HG03060 (cell line): ENCODE measurements at regions not wholly inside any gene's neighbourhood (a gene's known extent, or its start where the extent isn't known, plus 50 kb on each side); places are given as distances from the start of the nearest gene placed in this dataset.
A peak's percentile ranks its signal among the peaks of the same experiment; 100 is the strongest.

ENCODE experiments used
- ATAC-seq: cut with Tn5 transposase; IDR thresholded peaks from one replicate; pipeline ENCODE4 v1.9.1; 2021; ENCODE audit warnings: low read depth, moderate number of reproducible peaks; ENCODE audit not compliant: unreplicated experiment

DNA sequence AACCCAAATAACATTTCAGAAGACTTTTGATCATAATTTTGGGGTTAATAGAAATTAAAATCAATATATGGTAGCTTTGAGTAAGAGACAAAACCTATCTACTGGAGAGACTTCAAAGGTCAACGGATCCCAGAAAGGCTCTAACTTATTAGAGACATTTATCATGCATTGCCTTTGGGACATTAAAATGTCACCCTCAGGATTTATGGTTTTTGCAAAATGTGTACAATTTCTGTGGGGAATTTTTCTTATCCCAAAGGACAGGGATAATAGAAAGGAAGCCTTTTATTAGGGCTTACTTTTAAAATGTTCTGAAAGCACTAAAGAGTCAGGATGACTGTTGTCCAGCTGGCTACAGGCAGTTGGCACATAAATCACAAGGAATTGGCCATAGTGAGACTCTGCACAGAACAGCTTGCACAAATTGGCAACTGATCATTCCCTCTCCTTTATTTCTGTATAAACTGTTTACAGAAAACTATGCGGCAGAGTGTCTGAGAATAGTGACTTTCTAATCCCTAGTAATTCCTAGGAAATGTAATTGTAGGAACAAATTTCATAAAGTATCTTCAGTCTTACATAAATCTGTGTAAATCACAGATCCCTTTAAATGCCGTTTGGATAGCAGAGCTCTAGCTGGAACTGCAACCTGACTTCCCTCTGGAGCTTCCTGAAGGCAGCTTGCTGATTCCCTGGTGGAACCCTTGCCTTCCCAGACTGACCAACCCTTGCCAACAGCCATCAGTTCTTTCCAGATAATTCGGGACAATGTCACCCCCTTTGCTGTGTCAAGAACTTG lies 201.1 kb upstream of the PREP start:
- ATAC-seq: no peak

GRCh38 chr6:105601541-105602236 lies 198.8 kb upstream of the PREP start:
- peak; percentile 69 for ATAC-seq

- ATAC-seq: no peak
Observed at GRCh38 chr6:105600336-105601260, 197.7 kb upstream of the PREP start.

DNA sequence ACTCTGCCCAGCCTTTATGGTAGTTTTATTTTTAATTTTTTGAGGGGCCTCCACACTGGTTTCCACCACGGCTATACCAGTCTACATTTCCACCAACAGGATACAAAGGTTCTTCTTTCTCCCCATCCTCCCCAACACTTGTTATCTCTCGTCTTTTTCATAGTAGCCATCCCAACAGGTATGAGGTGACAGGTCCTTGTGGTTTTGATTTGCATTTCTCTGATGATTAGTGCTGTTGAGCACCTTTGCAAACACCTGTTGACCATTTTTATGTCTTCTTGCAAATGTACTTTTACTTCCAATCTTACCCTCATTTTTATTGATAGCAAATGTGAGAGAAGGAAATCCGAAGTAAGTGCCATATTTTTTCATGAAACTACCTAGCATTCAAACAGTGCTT lies 195.4 kb upstream of the PREP start:
- no peak for ATAC-seq

DNA sequence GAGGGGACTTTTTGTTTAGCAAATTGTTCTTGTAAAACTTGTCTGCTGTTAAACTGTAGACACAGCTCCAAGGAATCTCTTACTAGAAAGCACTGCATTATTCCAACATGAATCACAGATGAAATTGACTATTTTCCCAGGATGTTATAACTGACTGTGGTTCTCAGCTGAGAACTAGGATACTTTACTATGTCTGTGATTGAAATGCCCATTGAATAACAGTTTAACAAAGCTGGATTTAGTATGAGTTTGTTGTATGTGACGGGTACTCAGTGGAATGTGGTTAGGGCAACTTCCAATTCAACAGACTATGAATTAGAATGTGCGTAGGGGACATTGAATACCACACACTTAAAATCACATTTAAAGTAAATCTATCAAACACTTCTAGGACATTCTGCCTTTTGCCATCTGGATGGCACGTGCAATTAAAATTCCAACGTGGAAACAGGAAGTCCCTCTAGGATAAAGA lies 193.4 kb upstream of the PREP start:
- no peak for ATAC-seq

- no peak for ATAC-seq
Observed at GRCh38 chr6:105595829-105596228, 192.9 kb upstream of the PREP start.

DNA sequence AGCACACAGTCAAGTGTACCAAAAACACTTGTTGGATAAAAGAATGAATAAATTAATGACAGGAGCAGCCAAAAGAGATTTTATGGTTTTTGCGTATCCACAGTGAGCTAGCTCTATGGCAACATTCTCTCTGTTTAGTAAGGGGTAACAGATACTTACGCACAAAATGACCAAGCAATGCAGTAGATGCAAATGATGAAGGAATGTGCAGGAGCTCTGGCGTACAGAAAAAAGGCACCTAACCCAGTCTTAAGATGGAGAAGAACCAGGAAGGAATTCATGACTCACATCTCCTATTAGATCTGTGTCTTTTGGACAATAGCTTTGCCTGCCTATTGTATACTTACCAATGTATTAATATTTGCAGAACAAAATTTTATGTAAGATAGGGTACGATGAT lies 191.9 kb upstream of the PREP start:
- ATAC-seq: no peak

GRCh38 chr6:105593805-105594671 lies 191.2 kb upstream of the PREP start:
- no peak for ATAC-seq

DNA sequence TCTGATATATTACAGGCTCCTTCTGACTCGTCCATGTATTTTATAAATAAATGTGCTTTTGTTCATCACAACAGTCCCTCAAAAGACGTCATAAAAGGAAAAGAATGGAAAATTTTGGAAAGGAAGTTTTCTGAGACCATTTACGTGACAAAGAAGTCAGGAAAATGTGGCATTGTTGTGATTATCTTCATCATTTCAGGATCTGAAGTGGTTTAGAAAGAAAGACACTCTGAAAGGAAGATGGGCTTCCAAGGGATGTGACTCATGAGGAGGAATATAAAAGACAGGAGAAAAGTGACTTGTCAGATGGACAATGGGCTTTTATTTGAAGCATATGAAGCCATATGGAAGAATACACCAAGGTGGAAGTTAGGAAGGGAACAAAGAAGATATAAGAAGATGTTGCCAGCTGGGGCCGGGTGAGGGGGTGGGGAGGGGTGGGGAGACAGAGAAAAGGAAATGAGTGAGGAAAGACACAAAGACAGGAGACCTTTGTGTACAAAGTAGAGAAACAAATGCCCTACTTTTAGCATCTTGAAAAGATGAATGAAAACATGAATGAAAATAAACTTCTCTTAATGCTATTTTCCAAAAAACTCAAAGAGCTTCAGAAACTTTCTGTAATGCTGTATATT lies 190.3 kb upstream of the PREP start:
- ATAC-seq: no peak

DNA sequence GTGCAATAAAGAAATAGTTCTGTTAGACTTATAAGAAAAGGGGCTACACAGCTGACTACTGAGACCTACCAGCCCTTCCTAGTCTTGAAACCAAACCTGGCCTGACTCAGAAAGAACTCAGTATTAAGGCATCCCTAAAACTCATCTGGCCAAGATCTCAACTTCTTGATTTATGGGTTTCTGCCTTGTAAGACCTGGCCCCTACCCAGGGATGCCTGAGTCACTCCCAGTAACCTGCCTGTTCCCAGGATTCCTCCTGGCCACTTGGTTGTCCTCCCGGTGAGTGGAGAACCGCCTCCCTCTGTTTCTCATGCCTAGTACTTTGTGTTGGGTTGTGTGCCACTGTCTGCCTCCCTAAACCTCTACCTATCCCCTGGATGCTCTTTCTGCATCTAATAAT lies 189.4 kb upstream of the PREP start:
- ATAC-seq: no peak

GRCh38 chr6:105591053-105591452 lies 188.2 kb upstream of the PREP start:
- peak; percentile 56 for ATAC-seq

DNA sequence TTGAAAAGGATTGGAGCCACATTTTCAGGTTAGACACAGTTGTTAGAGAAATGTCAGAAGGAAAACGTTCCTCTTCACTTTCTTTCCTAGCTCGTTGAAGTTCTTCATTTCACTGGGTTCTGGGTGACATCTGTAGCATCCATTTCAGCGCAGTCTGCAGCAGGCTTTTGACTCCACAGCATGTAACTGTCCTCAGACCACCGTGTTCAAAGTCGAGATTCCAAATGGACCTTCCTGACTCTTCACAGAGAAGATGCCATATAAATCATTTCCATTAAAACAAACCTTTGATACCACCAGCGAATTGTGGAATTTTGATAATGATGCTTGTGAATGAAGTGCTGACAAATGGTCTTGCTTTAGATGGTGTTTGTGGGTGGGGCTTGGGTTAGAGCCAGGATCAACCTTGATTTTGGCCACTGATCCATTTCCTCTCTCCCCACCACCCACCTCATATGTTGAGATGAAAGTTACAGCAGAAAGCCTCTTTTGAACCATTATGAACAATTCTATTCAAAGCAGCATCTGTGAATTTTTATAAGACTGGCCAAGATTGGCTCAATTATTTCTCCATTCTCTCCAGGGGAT lies 185.3 kb upstream of the PREP start:
- no peak for ATAC-seq

DNA sequence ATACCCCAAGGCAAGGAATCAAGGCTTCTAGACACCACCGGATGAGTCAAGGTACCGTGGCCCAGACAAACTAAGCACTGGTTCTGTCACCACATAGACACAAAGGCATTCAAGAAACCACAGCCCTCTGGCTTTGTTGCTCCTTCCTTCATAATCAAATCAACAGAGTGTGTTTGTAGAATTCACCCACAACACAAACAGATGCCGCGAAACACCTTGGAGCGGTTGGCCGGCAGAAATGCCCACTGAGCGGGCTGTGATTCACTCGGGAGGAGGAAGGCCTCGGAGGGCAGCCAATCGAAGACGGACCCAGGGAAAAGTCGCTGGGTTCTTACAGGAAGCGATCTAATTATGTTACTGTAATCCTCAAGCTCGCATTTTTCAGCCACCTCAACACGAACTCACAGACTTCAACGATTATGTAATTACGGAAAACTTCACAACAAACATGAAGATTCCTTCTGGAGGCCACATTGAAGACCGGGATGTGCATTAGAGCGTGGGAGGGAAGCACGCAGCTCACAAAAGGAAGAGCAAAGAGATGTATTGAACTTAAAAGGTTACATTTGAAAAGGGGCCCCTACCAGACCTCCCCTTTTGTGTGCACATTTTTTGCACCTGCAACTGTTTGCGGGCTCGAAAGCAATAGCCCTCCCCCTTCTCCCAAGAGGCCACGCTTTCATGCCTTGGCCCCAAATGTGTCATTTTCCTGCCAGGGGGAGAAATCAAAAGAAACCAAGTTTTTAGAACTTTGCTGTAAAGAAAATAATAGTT lies 184.7 kb upstream of the PREP start:
- no peak for ATAC-seq

DNA sequence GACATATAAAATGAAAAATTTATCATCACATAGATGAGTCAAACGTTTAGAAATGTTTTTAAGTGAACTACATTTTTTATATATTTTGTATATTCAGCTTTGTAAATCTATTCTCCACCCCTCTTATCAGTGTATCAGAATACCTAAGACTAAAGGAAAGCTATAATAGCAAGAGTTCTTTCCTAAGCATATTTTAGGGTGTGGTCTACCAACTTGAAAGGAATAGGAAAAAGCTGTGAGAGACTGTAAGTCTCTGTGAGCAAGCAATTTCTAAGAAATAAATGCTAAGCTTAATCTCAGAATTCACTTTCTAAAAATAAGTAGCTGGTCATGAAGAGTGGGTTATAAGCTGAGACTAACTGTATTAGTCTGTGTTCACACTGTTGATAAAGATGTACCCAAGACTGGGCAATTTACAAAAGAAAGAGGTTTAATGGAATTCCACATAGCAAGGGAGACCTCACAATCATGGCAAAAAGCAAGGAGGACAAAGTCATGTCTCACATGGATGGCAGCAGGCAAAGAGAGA lies 175.4 kb upstream of the PREP start:
- ATAC-seq: no peak

- ATAC-seq: no peak
Observed at GRCh38 chr6:105573556-105573955, 170.7 kb upstream of the PREP start.

DNA sequence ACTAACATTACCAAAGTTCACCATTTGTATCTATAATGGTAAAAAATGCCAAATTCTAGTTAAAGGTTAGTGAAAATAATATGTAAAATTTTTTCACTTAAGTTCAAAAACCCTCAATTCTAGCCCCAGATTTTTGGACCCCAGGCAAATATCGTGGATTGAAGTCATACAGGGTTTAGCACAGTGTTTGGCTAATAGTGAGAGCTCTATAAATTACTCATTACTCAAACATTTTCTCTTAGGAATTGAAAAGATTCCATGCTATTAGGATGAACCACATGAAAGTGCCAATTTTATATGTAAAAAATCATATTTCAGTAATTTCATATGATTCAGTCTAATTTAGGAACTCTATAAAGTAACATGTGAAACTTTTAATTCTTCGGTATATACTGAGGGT lies 170.3 kb upstream of the PREP start:
- no peak for ATAC-seq

DNA sequence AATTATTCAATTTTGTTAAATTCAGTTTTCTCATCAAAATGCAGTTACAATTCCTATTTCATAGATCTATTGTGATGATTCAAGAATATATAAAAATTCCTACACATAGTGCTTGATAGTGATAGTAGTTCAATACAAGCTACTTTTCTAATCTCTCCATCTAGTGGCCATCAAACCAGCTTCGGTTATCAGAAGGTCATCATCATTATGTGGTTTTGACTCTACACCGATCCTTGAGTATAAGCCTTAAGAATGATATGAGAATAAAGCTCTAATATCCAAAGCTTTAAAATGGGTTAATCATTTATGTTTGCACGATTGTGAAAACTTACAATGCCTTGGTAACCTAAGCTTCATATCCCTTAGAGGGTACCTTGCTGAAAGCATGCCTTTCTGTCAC lies 167.5 kb upstream of the PREP start:
- ATAC-seq: no peak

DNA sequence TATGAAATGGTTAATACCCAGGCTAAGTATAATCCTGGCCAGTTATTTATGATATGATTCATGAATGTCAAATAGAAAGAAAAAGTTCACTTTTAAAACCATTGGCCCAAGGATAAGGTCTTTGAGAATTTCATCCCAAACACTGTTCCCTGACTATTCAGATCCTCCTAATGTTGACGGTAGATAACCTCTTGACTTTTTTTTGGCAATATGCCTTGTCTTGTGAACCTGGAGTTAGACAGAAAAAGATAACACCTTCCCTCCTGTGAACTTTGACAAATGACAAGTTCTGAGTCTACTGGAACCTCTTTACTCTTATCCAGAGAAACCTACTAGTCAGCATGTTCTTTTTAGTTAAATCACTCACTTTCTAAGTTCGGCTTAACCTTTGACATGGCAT lies 166.8 kb upstream of the PREP start:
- no peak for ATAC-seq
